Breast epithelium (tissue), 4 donors: ENCODE measurements at regions not wholly inside any gene's neighbourhood (a gene's known extent, or its start where the extent isn't known, plus 50 kb on each side); places are given as distances from the start of the nearest gene placed in this dataset.

ENCODE experiments used
- DNase-seq, 2 donors: peaks; one replicate each; pipeline ENCODE4 v3.0.0-alpha.2; 2019; ENCODE audit warnings: low spot score in 2 of 2
- H3K27ac ChIP-seq, 2 donors: fragments of 200-600 bp; sonication (generic) in 1 of 2; one replicate each; pipeline ENCODE4 v1.5.1; 2016 to 2019; ENCODE audit warnings: mild to moderate bottlenecking in 1 of 2
- H3K27me3 ChIP-seq, 2 donors: fragments of 200-600 bp; sonication (generic) in 1 of 2; one replicate each; pipeline versions ENCODE4 v1.5.1 to v1.6.0; 2017 to 2019; ENCODE audit warnings: control low read depth in 1 of 2, mild to moderate bottlenecking in 1 of 2
- H3K36me3 ChIP-seq: fragments of 200-600 bp; one replicate; pipeline ENCODE4 v1.5.1; 2019
- H3K4me1 ChIP-seq, 2 donors: fragments of 200-600 bp; sonication (generic); one replicate each; pipeline ENCODE4 v1.5.1; 2016 to 2019; ENCODE audit warnings: control low read depth in 1 of 2
- H3K4me3 ChIP-seq, 3 donors: fragments of 200-600 bp; sonication (generic); 1 replicate in 2 of 3; 2 replicates in 1 of 3; pipeline ENCODE4 v1.5.1; 2016 to 2019; ENCODE audit warnings: mild to moderate bottlenecking in 3 of 3, moderate library complexity in 2 of 3
- H3K9me3 ChIP-seq, 2 donors: fragments of 200-600 bp; sonication (generic) in 1 of 2; one replicate each; pipeline ENCODE4 v1.5.1; 2016 to 2019; ENCODE audit warnings: control low read depth in 1 of 2
- CTCF ChIP-seq, 3 donors: fragments of 450-650 bp; IDR thresholded peaks; one replicate each; pipeline ENCODE4 v1.5.1; 2016 to 2017; ENCODE audit warnings: antibody characterized with exemption in 3 of 3, mild to moderate bottlenecking in 3 of 3, moderate library complexity in 3 of 3
- POLR2A ChIP-seq: fragments of 450-650 bp; IDR thresholded peaks from one replicate; pipeline ENCODE4 v1.6.1; 2016; ENCODE audit warnings: antibody characterized with exemption, mild to moderate bottlenecking, moderate library complexity
- POLR2AphosphoS5 ChIP-seq, 3 donors: sonication (generic); formaldehyde crosslinking; IDR thresholded peaks; one replicate each; pipeline ENCODE4 v1.6.1; 2017; ENCODE audit warnings: antibody characterized with exemption in 3 of 3
- intact Hi-C: fragments of 100-400 bp; cut with DNase I; formaldehyde crosslinking; loops from one replicate; pipeline ENCODE4 v1.15.1; 2023; ENCODE audit warnings: low total_unique reads

- no peaks in the 10 kb centered on the region for H3K4me1 ChIP-seq
- TF ChIP-seq CTCF (IDR thresholded peaks at IDR 0.05) = no peak
- TF ChIP-seq POLR2A = no peak
- TF ChIP-seq POLR2AphosphoS5 (IDR thresholded peaks at IDR 0.05) = no peak
- no peaks in the 10 kb centered on the region for H3K36me3 ChIP-seq
- no peaks in the 10 kb centered on the region for H3K9me3 ChIP-seq
- no peak overlapping the region for H3K27ac ChIP-seq
- intact Hi-C loops = no loop called here
- no peak for DNase-seq
- no peak overlapping the region for H3K4me3 ChIP-seq
- no peaks in the 10 kb centered on the region for H3K27me3 ChIP-seq
Observed at GRCh38 chr2:67856866-67857265, 205.9 kb downstream of the C1D start.

- Histone ChIP-seq H3K9me3 (no peaks in the 10 kb centered on the region), H3K4me1 (no peaks in the 10 kb centered on the region), H3K4me3 (no peak overlapping the region), H3K27me3 (no peaks in the 10 kb centered on the region), H3K36me3 (no peaks in the 10 kb centered on the region), H3K27ac (no peak overlapping the region)
- DNase-seq = no peak
- TF ChIP-seq CTCF (IDR thresholded peaks at IDR 0.05) = no peak
- no peak for TF ChIP-seq POLR2A
- no peak for TF ChIP-seq POLR2AphosphoS5 (IDR thresholded peaks at IDR 0.05)
- intact Hi-C loops = no loop called here
Observed at GRCh38 chr2:67857836-67858235, 205.0 kb downstream of the C1D start.

GRCh38 chr2:67858886-67859285 lies 203.9 kb downstream of the C1D start:
- Histone ChIP-seq H3K27me3 (no peaks in the 10 kb centered on the region), H3K27ac (no peak overlapping the region), H3K9me3 (no peaks in the 10 kb centered on the region), H3K4me1 (no peaks in the 10 kb centered on the region), H3K4me3 (no peak overlapping the region), H3K36me3 (no peaks in the 10 kb centered on the region)
- no peak for DNase-seq
- TF ChIP-seq CTCF (IDR thresholded peaks at IDR 0.05) (no peak), POLR2A (no peak), POLR2AphosphoS5 (IDR thresholded peaks at IDR 0.05) (no peak)
- intact Hi-C loops = no loop called here

- no peak overlapping the region for H3K4me3 ChIP-seq
- no peaks in the 10 kb centered on the region for H3K9me3 ChIP-seq
- DNase-seq = no peak
- no peak overlapping the region for H3K27ac ChIP-seq
- intact Hi-C loops = no loop called here
- no peaks in the 10 kb centered on the region for H3K36me3 ChIP-seq
- no peaks in the 10 kb centered on the region for H3K4me1 ChIP-seq
- H3K27me3 ChIP-seq = no peaks in the 10 kb centered on the region
- TF ChIP-seq POLR2A = no peak
- no peak for TF ChIP-seq CTCF (IDR thresholded peaks at IDR 0.05)
- TF ChIP-seq POLR2AphosphoS5 (IDR thresholded peaks at IDR 0.05) = no peak
Observed at GRCh38 chr2:67865917-67866316, 196.9 kb downstream of the C1D start.

GRCh38 chr2:67867735-67868134 lies 195.1 kb downstream of the C1D start:
- H3K27ac ChIP-seq = no peak overlapping the region
- H3K9me3 ChIP-seq = no peaks in the 10 kb centered on the region
- no peaks in the 10 kb centered on the region for H3K4me1 ChIP-seq
- H3K4me3 ChIP-seq = no peak overlapping the region
- H3K27me3 ChIP-seq = no peaks in the 10 kb centered on the region
- DNase-seq = no peak
- TF ChIP-seq CTCF (IDR thresholded peaks at IDR 0.05) (no peak), POLR2AphosphoS5 (IDR thresholded peaks at IDR 0.05) (no peak), POLR2A (no peak)
- intact Hi-C loops = no loop called here
- H3K36me3 ChIP-seq = no peaks in the 10 kb centered on the region
